IMR-90 (cell line): ENCODE measurements at regions not wholly inside any gene's neighbourhood (a gene's known extent, or its start where the extent isn't known, plus 50 kb on each side); places are given as distances from the start of the nearest gene placed in this dataset.

Source experiments
- ATAC-seq: fragments of 200-7000 bp; cut with Tn5 transposase; 2 replicates; pipeline ENCODE4 v1.9.1; 2020; ENCODE audit warnings: low read depth, mild to moderate bottlenecking, moderate library complexity
- BruUV-seq: library from RNA; stranded (reverse); fragments of 400-500 nt; replicated peaks from 2 replicates; lab custom pipeline; 2021; lab: Mats Ljungman, UMichigan
- CTCF ChIA-PET: fragments of 300-600 bp; formaldehyde crosslinking; extraction: SDS; loops from one replicate; lab custom pipeline; 2021; ENCODE audit warnings: antibody characterized with exemption; lab: Yijun Ruan, JAX
- POLR2A ChIA-PET: fragments of 300-600 bp; sonication (Branson Sonifier 250); formaldehyde crosslinking; loops from one replicate; lab custom pipeline; 2022; ENCODE audit warnings: antibody characterized with exemption; ENCODE audit not compliant: unreplicated experiment; lab: Charles Lee
- DNase-seq: peaks from one replicate; pipeline ENCODE4 v3.0.0; 2013
- H2AFZ ChIP-seq: replicated peaks from 2 replicates; pipeline ENCODE3; 2013; ENCODE audit warnings: low read length, mild to moderate bottlenecking; ENCODE audit not compliant: poor library complexity
- H2AK5ac ChIP-seq: 2 replicates; pipeline ENCODE4 v1.6.1; 2013; ENCODE audit warnings: low read depth, low read length, inconsistent platforms
- H2AK9ac ChIP-seq: replicated peaks from 2 replicates; pipeline ENCODE3; 2013; ENCODE audit warnings: mild to moderate bottlenecking, low read depth, low read length, moderate library complexity; ENCODE audit not compliant: poor library complexity
- H2BK120ac ChIP-seq: 2 replicates; pipeline ENCODE4 v1.6.1; 2013; ENCODE audit warnings: low read depth, low read length, inconsistent platforms
- H2BK15ac ChIP-seq: 3 replicates; pipeline ENCODE4 v1.6.1; 2013; ENCODE audit warnings: low read depth, low read length, inconsistent platforms
- H2BK20ac ChIP-seq: 2 replicates; pipeline ENCODE4 v1.6.1; 2013; ENCODE audit warnings: low read depth, mild to moderate bottlenecking, inconsistent platforms, low read length, moderate library complexity
- H2BK5ac ChIP-seq: 2 replicates; pipeline ENCODE4 v1.6.1; 2013; ENCODE audit warnings: mild to moderate bottlenecking, low read depth, low read length, inconsistent platforms; ENCODE audit not compliant: poor library complexity, severe bottlenecking
- H3K14ac ChIP-seq: replicated peaks from 2 replicates; pipeline ENCODE4 v1.6.1; 2013; ENCODE audit warnings: low read depth, low read length, inconsistent platforms
- H3K18ac ChIP-seq: 2 replicates; pipeline ENCODE4 v1.6.1; 2013; ENCODE audit warnings: low read depth, low read length, control low read depth
- H3K23ac ChIP-seq: 2 replicates; pipeline ENCODE4 v1.6.1; 2013; ENCODE audit warnings: low read depth, low read length, inconsistent platforms
- H3K27ac ChIP-seq: 2 replicates; pipeline ENCODE4 v1.5.1; 2013; ENCODE audit warnings: mild to moderate bottlenecking, control low read depth, low read length; ENCODE audit not compliant: insufficient read depth
- H3K27me3 ChIP-seq: 2 replicates; pipeline ENCODE4 v1.6.1; 2013; ENCODE audit warnings: low read length; ENCODE audit not compliant: control insufficient read depth, insufficient read depth
- H3K36me3 ChIP-seq: 2 replicates; pipeline ENCODE4 v1.6.1; 2013; ENCODE audit warnings: low read length, mixed read lengths; ENCODE audit not compliant: control insufficient read depth, insufficient read depth
- H3K4ac ChIP-seq: 2 replicates; pipeline ENCODE4 v1.6.1; 2013; ENCODE audit warnings: low read depth, low read length, inconsistent platforms
- H3K4me1 ChIP-seq: 2 replicates; pipeline ENCODE4 v1.6.1; 2013; ENCODE audit warnings: low read length, mixed read lengths; ENCODE audit not compliant: control insufficient read depth, insufficient read depth
- H3K4me2 ChIP-seq: 2 replicates; pipeline ENCODE4 v1.6.1; 2013; ENCODE audit warnings: low read depth, mild to moderate bottlenecking, control low read depth, low read length, moderate library complexity
- H3K4me3 ChIP-seq: 2 replicates; pipeline ENCODE4 v1.5.1; 2013; ENCODE audit warnings: low read depth, mild to moderate bottlenecking, control low read depth, low read length, moderate library complexity; ENCODE audit not compliant: insufficient read depth
- H3K56ac ChIP-seq: 2 replicates; pipeline ENCODE4 v1.6.1; 2013; ENCODE audit warnings: low read length, inconsistent platforms; ENCODE audit not compliant: insufficient read depth; ENCODE audit errors: extremely low read depth
- H3K79me1 ChIP-seq, 2 experiments: 2 replicates each; pipeline ENCODE4 v1.6.1; 2013; ENCODE audit warnings: low read length in 2 of 2, inconsistent platforms in 1 of 2, low read depth in 1 of 2
- H3K9ac ChIP-seq: 2 replicates; pipeline ENCODE4 v1.6.1; 2013; ENCODE audit warnings: low read depth, low read length, control low read depth
- H3K9me1 ChIP-seq: 2 replicates; pipeline ENCODE4 v1.6.1; 2013; ENCODE audit warnings: low read length, inconsistent platforms; ENCODE audit not compliant: insufficient read depth
- H3K9me3 ChIP-seq: 2 replicates; pipeline ENCODE4 v1.6.1; 2013; ENCODE audit warnings: low read length; ENCODE audit not compliant: control insufficient read depth, insufficient read depth
- H4K20me1 ChIP-seq: 2 replicates; pipeline ENCODE4 v1.6.1; 2013; ENCODE audit warnings: low read length, inconsistent platforms; ENCODE audit not compliant: insufficient read depth
- H4K5ac ChIP-seq: 2 replicates; pipeline ENCODE4 v1.6.1; 2013; ENCODE audit warnings: mild to moderate bottlenecking, low read depth, low read length, control low read depth
- H4K8ac ChIP-seq, 2 experiments: 2 replicates each; pipeline ENCODE4 v1.6.1; 2013; ENCODE audit warnings: low read depth in 2 of 2, low read length in 2 of 2, control low read depth in 1 of 2, inconsistent platforms in 1 of 2
- H4K91ac ChIP-seq: 2 replicates; pipeline ENCODE4 v1.6.1; 2013; ENCODE audit warnings: low read depth, low read length, inconsistent platforms; ENCODE audit not compliant: insufficient read depth
- CEBPB ChIP-seq: IDR thresholded peaks from 2 replicates; pipeline ENCODE4 v1.6.1; 2012; ENCODE audit warnings: low read depth, low read length, improper control_type of control experiment
- CHD1 ChIP-seq: IDR thresholded peaks from 2 replicates; pipeline ENCODE4 v1.6.1; 2012; ENCODE audit warnings: low read depth, low read length, improper control_type of control experiment
- ELK1 ChIP-seq: fragments of 150-350 bp; IDR thresholded peaks from 2 replicates; pipeline ENCODE4 v1.6.1; 2016; ENCODE audit warnings: low read depth, mild to moderate bottlenecking, low read length, moderate library complexity, borderline replicate concordance
- MAZ ChIP-seq: IDR thresholded peaks from 2 replicates; pipeline ENCODE4 v1.6.1; 2012; ENCODE audit warnings: low read depth, mild to moderate bottlenecking, low read length, improper control_type of control experiment, moderate library complexity, borderline replicate concordance
- NFE2L2 ChIP-seq: fragments of 150-350 bp; IDR thresholded peaks from 2 replicates; pipeline ENCODE4 v1.6.1; 2016; ENCODE audit warnings: low read depth, mild to moderate bottlenecking, low read length
- WGBS, 2 experiments: methylation state at CpG; one replicate each; pipeline versions ENCODE4 v1.1.5 to v1.1.7; 2013; ENCODE audit warnings: missing lambda C conversion rate in 2 of 2; ENCODE audit not compliant: insufficient read length in 1 of 2; ENCODE audit errors: extremely low coverage in 2 of 2; 5-methylcytosine and 5-hydroxymethylcytosine counted together
- dilution Hi-C: fragments of 300-500 bp; cut with HindIII; formaldehyde crosslinking; loops from one replicate; pipeline ENCODE4 v1.14.3; 2018; ENCODE audit warnings: low sequenced_read_pairs; ENCODE audit not compliant: unreplicated experiment
- in situ Hi-C: fragments of 300-500 bp; cut with MboI; formaldehyde crosslinking; loops from 3 replicates; pipeline ENCODE4 v1.14.3; 2019; ENCODE audit warnings: low sequenced_read_pairs, inconsistent platforms, mixed read lengths
- intact Hi-C: fragments of 100-400 bp; cut with micrococcal nuclease; formaldehyde crosslinking; loops from 2 replicates; pipeline ENCODE4 v1.10.0; 2022

GRCh38 chr3:26556637-26557036, 65.9 kb upstream of the LRRC3B start:
- no peaks in the 10 kb centered on the region for H3K79me1 ChIP-seq
- H3K56ac ChIP-seq = no peak overlapping the region
- TF ChIP-seq ELK1 = no peak
- no peak for TF ChIP-seq MAZ
- TF ChIP-seq CHD1 = no peak
- no peak for TF ChIP-seq NFE2L2
- TF ChIP-seq CEBPB = no peak
- no peak overlapping the region for H4K91ac ChIP-seq
- no peak overlapping the region for H2BK5ac ChIP-seq
- H4K5ac ChIP-seq = no peak overlapping the region
- no peak overlapping the region for H3K18ac ChIP-seq
- POLR2A ChIA-PET = no interaction called here
- no peak overlapping the region for H2BK20ac ChIP-seq
- no peak overlapping the region for H2BK15ac ChIP-seq
- no peak overlapping the region for H2AK9ac ChIP-seq
- dilution Hi-C loops = no loop called here
- H3K4me3 ChIP-seq = no peak overlapping the region
- no peaks in the 10 kb centered on the region for H3K9me1 ChIP-seq
- BruUV-seq = no TSS peak
- H2BK120ac ChIP-seq = no peak overlapping the region
- H4K8ac ChIP-seq = no peak overlapping the region
- no peak for ATAC-seq
- no peak overlapping the region for H3K9ac ChIP-seq
- H3K27ac ChIP-seq = no peak overlapping the region
- WGBS, 2 experiments = no CpG with 5 or more reads among the region's 6 CpGs
- no peak overlapping the region for H3K14ac ChIP-seq
- no peaks in the 10 kb centered on the region for H3K36me3 ChIP-seq
- in situ Hi-C loops = no loop called here
- H3K4ac ChIP-seq = no peak overlapping the region
- H3K4me1 ChIP-seq = no peaks in the 10 kb centered on the region
- intact Hi-C loops = no loop called here
- no peak for DNase-seq
- CTCF ChIA-PET = no interaction called here
- H2AK5ac ChIP-seq = no peak overlapping the region
- H3K9me3 ChIP-seq = no peaks in the 10 kb centered on the region
- H4K20me1 ChIP-seq = no peaks in the 10 kb centered on the region
- no peak overlapping the region for H3K4me2 ChIP-seq
- H3K27me3 ChIP-seq = no peaks in the 10 kb centered on the region
- H2AFZ ChIP-seq = no peak overlapping the region
- no peak overlapping the region for H3K23ac ChIP-seq
